ENCODE measurements at regions not wholly inside any gene's neighbourhood (a gene's known extent, or its start where the extent isn't known, plus 50 kb on each side); places are given as distances from the start of the nearest gene placed in this dataset.

GRCh38 chr20:52736507-52736906 is 235.7 kb upstream of the TSHZ2 start:
- CTCF ChIA-PET: no interaction called here
- ATAC-seq: no peak

DNA sequence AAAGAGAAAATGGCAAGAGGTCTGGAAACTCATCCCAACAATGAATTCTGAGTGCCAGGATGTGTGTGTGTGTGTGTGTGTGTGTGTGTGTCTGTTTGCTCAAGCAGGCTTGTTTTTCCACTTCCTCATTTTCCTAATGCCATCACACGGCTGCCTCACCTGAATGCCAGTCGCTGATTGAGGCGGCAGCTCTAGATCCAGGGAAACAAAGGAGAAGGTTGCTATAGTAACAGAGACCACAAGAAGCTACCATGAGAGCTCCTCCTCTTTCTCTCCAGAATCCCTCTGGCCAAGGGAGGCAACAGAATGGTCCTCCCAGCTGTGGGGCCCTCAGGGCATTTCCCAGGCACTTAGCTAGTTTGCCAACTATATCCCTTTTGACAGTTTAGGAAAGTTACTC is 241.1 kb upstream of the TSHZ2 start:
- BruUV-seq (replicated peaks): no TSS peak
- Histone ChIP-seq H3K27me3 (ENCODE audit: low read length) (no peaks in the 10 kb centered on the region), H3K4me3 (ENCODE audit: low read length) (no peak overlapping the region), H3K36me3 (ENCODE audit: low read depth, low read length) (no peaks in the 10 kb centered on the region), H3K4me1 (ENCODE audit: insufficient read depth, low read length) (no peaks in the 10 kb centered on the region), H3F3A (ENCODE audit: low read length, unreplicated experiment) (no peaks in the 10 kb centered on the region), H3K4me2 (ENCODE audit: low read length) (no peak overlapping the region), H3K79me2 (ENCODE audit: low read length) (no peaks in the 10 kb centered on the region), H3K9ac (ENCODE audit: low read length) (no peak overlapping the region), H4K20me1 (ENCODE audit: low read length) (no peaks in the 10 kb centered on the region), H3K27ac (ENCODE audit: low read length) (no peak overlapping the region), H3K9me3 (ENCODE audit: low read length) (peaks cover 15% of the 10 kb centered on the region; the same call in 1 of the 2 replicates), H3K9me2 (replicated peaks; ENCODE audit: low read length) (no peaks in the 10 kb centered on the region), H2AFZ (ENCODE audit: low read length) (no peak overlapping the region)
- ChIA-PET POLR2A (ENCODE audit: unreplicated experiment) (no interaction called here), CTCF (no interaction called here)
- TF ChIP-seq, protein P1, sequence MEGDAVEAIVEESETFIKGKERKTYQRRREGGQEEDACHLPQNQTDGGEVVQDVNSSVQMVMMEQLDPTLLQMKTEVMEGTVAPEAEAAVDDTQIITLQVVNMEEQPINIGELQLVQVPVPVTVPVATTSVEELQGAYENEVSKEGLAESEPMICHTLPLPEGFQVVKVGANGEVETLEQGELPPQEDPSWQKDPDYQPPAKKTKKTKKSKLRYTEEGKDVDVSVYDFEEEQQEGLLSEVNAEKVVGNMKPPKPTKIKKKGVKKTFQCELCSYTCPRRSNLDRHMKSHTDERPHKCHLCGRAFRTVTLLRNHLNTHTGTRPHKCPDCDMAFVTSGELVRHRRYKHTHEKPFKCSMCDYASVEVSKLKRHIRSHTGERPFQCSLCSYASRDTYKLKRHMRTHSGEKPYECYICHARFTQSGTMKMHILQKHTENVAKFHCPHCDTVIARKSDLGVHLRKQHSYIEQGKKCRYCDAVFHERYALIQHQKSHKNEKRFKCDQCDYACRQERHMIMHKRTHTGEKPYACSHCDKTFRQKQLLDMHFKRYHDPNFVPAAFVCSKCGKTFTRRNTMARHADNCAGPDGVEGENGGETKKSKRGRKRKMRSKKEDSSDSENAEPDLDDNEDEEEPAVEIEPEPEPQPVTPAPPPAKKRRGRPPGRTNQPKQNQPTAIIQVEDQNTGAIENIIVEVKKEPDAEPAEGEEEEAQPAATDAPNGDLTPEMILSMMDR (conservative IDR thresholded peaks at IDR 0.05; ENCODE audit: low read depth, low read length): no peak
- no peak for TF ChIP-seq EZH2phosphoT487 (IDR thresholded peaks at IDR 0.05; ENCODE audit: borderline replicate concordance, low read length)
- no peak for TF ChIP-seq EZH2 (IDR thresholded peaks at IDR 0.05; ENCODE audit: low read length, unreplicated experiment)
- DNase-seq (no peak), ATAC-seq (no peak)
- intact Hi-C loops (cut with micrococcal nuclease): no loop called here

More at GRCh38 chr20:52736507-52736906, 235.7 kb upstream of the TSHZ2 start:
- Histone ChIP-seq H2AFZ (ENCODE audit: low read length) (no peak overlapping the region), H4K20me1 (ENCODE audit: low read length) (no peaks in the 10 kb centered on the region), H3K27ac (ENCODE audit: low read length) (no peak overlapping the region), H3K79me2 (ENCODE audit: low read length) (no peaks in the 10 kb centered on the region), H3K4me1 (ENCODE audit: insufficient read depth, low read length) (no peaks in the 10 kb centered on the region), H3K4me2 (ENCODE audit: low read length) (no peak overlapping the region), H3K9ac (ENCODE audit: low read length) (no peak overlapping the region), H3K27me3 (ENCODE audit: low read length) (0 out of 2 replicates have a peak, but pooled peaks cover 3% of the 10 kb centered on the region), H3K36me3 (ENCODE audit: low read depth, low read length) (no peaks in the 10 kb centered on the region), H3F3A (ENCODE audit: low read length, unreplicated experiment) (no peaks in the 10 kb centered on the region), H3K4me3 (ENCODE audit: low read length) (no peak overlapping the region), H3K9me2 (replicated peaks; ENCODE audit: low read length) (no peaks in the 10 kb centered on the region), H3K9me3 (ENCODE audit: low read length) (peaks cover 3% of the 10 kb centered on the region; the same call in 1 of the 2 replicates)
- POLR2A ChIA-PET (ENCODE audit: unreplicated experiment): no interaction called here
- BruUV-seq (replicated peaks): no TSS peak
- DNase-seq: no peak
- TF ChIP-seq EZH2 (IDR thresholded peaks at IDR 0.05; ENCODE audit: low read length, unreplicated experiment) (no peak), EZH2phosphoT487 (IDR thresholded peaks at IDR 0.05; ENCODE audit: borderline replicate concordance, low read length) (no peak)
- TF ChIP-seq, protein P1 (conservative IDR thresholded peaks at IDR 0.05; ENCODE audit: low read depth, low read length): no peak
- intact Hi-C loops (cut with micrococcal nuclease): no loop called here

GRCh38 chr20:52727740-52728456 is 244.3 kb upstream of the TSHZ2 start:
- no peaks in the 10 kb centered on the region for H3K79me2 ChIP-seq (ENCODE audit: low read length)
- no TSS peak for BruUV-seq (replicated peaks)

More at GRCh38 chr20:52727740-52728456, 244.3 kb upstream of the TSHZ2 start:
- no peaks in the 10 kb centered on the region for H3K9me2 ChIP-seq (replicated peaks; ENCODE audit: low read length)
- peaks cover 12% of the 10 kb centered on the region; the same call in 1 of the 2 replicates for H3K9me3 ChIP-seq (ENCODE audit: low read length)
- no peak overlapping the region for H3K4me2 ChIP-seq (ENCODE audit: low read length)
- no peak overlapping the region for H3K4me3 ChIP-seq (ENCODE audit: low read length)
- ATAC-seq: no peak
- no peak overlapping the region for H2AFZ ChIP-seq (ENCODE audit: low read length)
- TF ChIP-seq EZH2phosphoT487 (IDR thresholded peaks at IDR 0.05; ENCODE audit: borderline replicate concordance, low read length) (no peak), EZH2 (IDR thresholded peaks at IDR 0.05; ENCODE audit: low read length, unreplicated experiment) (no peak)
- TF ChIP-seq, protein P1 (conservative IDR thresholded peaks at IDR 0.05; ENCODE audit: low read depth, low read length): no peak
- no peaks in the 10 kb centered on the region for H4K20me1 ChIP-seq (ENCODE audit: low read length)
- no peak for DNase-seq
- H3F3A ChIP-seq (ENCODE audit: low read length, unreplicated experiment): no peaks in the 10 kb centered on the region
- no peaks in the 10 kb centered on the region for H3K4me1 ChIP-seq (ENCODE audit: insufficient read depth, low read length)
- no peak overlapping the region for H3K9ac ChIP-seq (ENCODE audit: low read length)
- H3K36me3 ChIP-seq (ENCODE audit: low read depth, low read length): no peaks in the 10 kb centered on the region
- intact Hi-C loops (cut with micrococcal nuclease): no loop called here
- H3K27me3 ChIP-seq (ENCODE audit: low read length): no peaks in the 10 kb centered on the region
- ChIA-PET CTCF (no interaction called here), POLR2A (ENCODE audit: unreplicated experiment) (no interaction called here)
- H3K27ac ChIP-seq (ENCODE audit: low read length): no peak overlapping the region
